DOHH2 (cell line): ENCODE measurements at regions not wholly inside any gene's neighbourhood (a gene's known extent, or its start where the extent isn't known, plus 50 kb on each side); places are given as distances from the start of the nearest gene placed in this dataset.

ENCODE experiments used
- CTCF ChIP-seq: fragments of 200-600 bp; sonication (generic); IDR thresholded peaks from one replicate; pipeline ENCODE4 v1.5.1; 2014; ENCODE audit warnings: antibody characterized with exemption, mild to moderate bottlenecking, low read depth, low read length; ENCODE audit not compliant: poor library complexity, severe bottlenecking
- EZH2phosphoT487 ChIP-seq: fragments of 200-600 bp; sonication (generic); IDR thresholded peaks from 2 replicates; pipeline ENCODE4 v1.6.1; 2017; ENCODE audit warnings: borderline replicate concordance, mild to moderate bottlenecking, antibody characterized with exemption, low read length, moderate library complexity, mixed read lengths

GRCh38 chr10:36994886-36995285 lies 130.5 kb upstream of the ANKRD30A start:
- TF ChIP-seq CTCF (no peak), EZH2phosphoT487 (no peak)
